Coronary artery (tissue), 2 donors: ENCODE measurements at regions not wholly inside any gene's neighbourhood (a gene's known extent, or its start where the extent isn't known, plus 50 kb on each side); places are given as distances from the start of the nearest gene placed in this dataset.

Experiments used
- DNase-seq: peaks from one replicate; pipeline ENCODE4 v3.0.0-alpha.2; 2017; ENCODE audit warnings: low spot score
- H3K27ac ChIP-seq, 2 donors: fragments of 200-600 bp; sonication (generic); one replicate each; pipeline ENCODE4 v1.5.1; 2016 to 2019
- H3K4me3 ChIP-seq: fragments of 200-600 bp; sonication (generic); 2 replicates; pipeline ENCODE4 v1.5.1; 2016; ENCODE audit warnings: mild to moderate bottlenecking, moderate library complexity
- TF ChIP-seq, protein P1 (sequence below): fragments of 200-600 bp; sonication (generic); IDR thresholded peaks from one replicate; pipeline ENCODE4 v1.5.1; 2019; ENCODE audit warnings: antibody characterized with exemption

DNA sequence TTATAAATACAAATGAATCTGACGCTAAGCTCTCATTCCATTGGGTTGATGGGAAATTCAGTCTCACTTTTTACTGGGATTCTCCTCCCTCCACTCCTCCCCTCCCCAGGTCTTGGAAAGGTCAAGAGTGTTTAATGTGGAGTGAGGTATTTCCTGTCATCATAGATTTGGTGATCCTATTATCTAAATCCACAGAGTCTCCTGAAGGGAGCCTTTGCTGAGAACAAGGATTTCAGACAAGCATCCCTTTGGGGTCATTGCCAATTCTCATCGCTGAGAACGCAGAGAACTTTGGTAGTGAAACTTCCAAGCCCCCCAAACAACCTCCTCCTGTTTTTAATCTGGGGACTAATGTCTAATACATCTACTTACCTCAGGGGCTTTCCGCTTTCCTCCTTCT lies 297.9 kb downstream of the OTOL1 start:
- TF ChIP-seq, protein P1, sequence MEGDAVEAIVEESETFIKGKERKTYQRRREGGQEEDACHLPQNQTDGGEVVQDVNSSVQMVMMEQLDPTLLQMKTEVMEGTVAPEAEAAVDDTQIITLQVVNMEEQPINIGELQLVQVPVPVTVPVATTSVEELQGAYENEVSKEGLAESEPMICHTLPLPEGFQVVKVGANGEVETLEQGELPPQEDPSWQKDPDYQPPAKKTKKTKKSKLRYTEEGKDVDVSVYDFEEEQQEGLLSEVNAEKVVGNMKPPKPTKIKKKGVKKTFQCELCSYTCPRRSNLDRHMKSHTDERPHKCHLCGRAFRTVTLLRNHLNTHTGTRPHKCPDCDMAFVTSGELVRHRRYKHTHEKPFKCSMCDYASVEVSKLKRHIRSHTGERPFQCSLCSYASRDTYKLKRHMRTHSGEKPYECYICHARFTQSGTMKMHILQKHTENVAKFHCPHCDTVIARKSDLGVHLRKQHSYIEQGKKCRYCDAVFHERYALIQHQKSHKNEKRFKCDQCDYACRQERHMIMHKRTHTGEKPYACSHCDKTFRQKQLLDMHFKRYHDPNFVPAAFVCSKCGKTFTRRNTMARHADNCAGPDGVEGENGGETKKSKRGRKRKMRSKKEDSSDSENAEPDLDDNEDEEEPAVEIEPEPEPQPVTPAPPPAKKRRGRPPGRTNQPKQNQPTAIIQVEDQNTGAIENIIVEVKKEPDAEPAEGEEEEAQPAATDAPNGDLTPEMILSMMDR = no peak
- H3K27ac ChIP-seq = no peak overlapping the region
- no peak for DNase-seq
- H3K4me3 ChIP-seq = no peak overlapping the region

DNA sequence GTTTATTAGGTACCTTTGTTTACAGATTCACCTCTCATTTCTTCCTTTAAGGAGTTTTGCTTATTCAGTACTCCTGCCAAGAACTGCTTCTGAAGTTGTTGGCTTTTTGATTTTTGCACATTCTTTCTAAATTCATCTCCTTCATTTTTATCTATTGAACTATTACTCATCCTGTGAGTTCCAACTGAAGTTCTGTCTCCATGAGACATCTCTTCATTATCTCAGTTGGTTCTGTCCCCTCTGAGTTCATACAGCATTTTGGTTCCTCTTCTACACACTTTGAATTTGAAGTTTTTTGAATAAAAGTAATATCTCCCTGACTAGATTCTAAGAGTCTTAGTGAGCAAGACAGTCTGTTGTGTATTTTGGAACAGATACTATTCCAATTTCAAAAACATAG lies 299.7 kb downstream of the OTOL1 start:
- TF ChIP-seq, protein P1 = no peak
- DNase-seq = no peak
- Histone ChIP-seq H3K4me3 (no peak overlapping the region), H3K27ac (no peak overlapping the region)

DNA sequence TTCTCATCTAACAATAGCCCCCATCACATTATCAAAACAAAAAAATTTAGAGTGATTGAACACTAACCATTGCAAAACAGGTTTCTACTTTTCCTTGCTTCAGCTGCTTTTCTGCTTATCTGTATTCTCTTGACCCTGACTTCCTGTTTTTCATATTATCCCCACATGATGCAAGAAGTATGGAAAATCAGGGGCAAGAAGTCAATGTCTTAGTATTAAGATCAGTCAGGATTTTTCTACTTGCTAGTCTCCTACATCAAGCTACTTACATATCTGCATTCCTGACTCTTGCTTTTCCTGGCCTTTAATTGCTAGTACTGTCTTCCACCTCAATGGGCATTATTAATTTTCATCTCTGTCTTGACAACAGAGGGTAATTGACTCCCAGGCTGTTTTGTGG lies 300.2 kb downstream of the OTOL1 start:
- TF ChIP-seq, protein P1 = no peak
- H3K4me3 ChIP-seq = no peak overlapping the region
- no peak for DNase-seq
- no peak overlapping the region for H3K27ac ChIP-seq

DNA sequence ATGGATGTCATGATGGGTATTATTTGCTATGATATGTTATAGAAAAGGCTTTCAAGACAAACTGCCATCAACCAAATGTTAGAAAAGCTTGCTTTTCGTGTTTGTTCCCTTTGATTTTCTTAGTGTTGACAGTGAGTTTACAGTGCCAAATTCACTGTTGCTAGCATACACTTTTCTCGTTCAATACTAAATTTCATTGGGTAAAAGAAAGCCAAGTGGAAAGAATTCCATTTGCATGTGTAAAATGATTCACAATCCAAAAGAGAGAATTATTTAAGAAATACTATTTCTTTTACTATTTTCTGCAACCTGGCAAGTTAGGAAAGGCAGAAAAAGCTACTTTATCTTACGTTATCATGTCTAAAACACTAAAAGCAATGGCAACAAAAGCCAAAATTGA lies 301.4 kb downstream of the OTOL1 start:
- TF ChIP-seq, protein P1 = no peak
- H3K4me3 ChIP-seq = no peak overlapping the region
- no peak overlapping the region for H3K27ac ChIP-seq
- DNase-seq = no peak

DNA sequence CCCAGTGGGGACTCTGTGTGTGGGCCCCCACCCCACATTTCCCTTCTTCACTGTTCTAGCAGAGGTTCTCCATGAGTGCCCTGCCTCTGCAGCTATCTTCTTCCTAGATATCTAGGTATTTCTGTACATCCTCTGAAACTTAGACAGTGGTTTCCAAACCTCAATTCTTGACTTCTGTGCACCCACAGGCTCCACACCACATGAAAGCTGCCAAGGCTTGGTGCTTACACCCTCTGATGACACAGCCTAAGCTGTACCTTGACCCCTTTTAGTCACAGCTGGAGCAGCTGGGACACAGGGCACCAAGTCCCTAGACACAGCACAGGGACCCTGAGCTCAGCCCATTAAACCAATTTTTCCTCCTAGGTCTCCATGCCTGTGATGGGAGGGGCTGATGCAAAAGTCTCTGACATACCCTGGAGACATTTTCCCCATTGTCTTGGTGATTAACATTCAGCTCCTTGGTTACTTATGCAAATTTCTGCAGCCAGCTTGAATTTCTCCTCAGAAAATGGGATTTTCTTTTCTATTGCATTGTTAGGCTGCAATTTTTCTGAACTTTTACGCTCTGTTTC lies 304.5 kb downstream of the OTOL1 start:
- TF ChIP-seq, protein P1 = no peak
- DNase-seq = no peak
- Histone ChIP-seq H3K4me3 (no peak overlapping the region), H3K27ac (no peak overlapping the region)

DNA sequence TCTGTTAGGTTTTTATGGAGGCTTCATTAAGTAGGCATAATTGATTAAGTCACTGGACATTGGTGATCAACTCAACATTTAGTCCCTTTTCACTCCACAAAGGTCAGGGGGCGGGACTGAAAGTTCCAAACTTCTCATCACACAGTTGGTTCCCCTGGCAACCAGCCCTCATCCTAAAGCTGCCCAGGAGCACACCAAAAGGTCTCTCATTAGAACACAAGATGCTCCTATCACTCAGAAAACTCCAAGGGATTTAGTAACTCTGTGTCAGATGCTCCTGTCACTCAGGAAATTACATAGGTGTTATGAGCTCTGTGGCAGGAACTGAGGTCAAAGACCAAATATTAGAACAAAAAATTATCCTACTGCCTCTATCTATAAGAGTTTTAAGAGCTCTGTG lies 321.5 kb downstream of the OTOL1 start:
- TF ChIP-seq, protein P1 = no peak
- Histone ChIP-seq H3K4me3 (no peak overlapping the region), H3K27ac (no peak overlapping the region)
- no peak for DNase-seq

DNA sequence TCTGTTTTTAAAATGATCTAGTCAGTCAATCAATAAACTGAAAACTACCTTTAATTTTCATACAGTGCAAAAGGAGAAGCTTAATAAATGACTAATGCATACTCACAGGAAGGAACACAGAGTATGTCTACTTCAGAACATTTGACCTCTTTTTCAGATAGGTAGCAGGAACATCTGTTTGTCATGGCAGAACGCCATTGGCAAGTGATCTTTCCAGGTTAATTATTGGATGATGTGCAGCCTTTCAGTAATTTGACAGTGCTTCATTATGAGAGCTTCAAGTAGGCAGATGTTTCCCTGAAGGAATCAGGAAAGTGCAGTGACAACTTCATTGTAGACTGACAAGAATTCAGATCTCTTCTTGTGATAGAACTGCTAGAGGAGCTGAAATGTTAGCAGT lies 325.0 kb downstream of the OTOL1 start:
- no peak overlapping the region for H3K4me3 ChIP-seq

More for the DNA sequence above, 325.0 kb downstream of the OTOL1 start:
- DNase-seq = no peak
- TF ChIP-seq, protein P1 = no peak
- H3K27ac ChIP-seq = no peak overlapping the region
